ENCODE measurements at regions not wholly inside any gene's neighbourhood (a gene's known extent, or its start where the extent isn't known, plus 50 kb on each side); places are given as distances from the start of the nearest gene placed in this dataset.

- TF ChIP-seq CTCF (IDR thresholded peaks at IDR 0.05 in 8 of 11, conservative IDR thresholded peaks at IDR 0.05 in 3 of 11) (no peak), POLR2AphosphoS5 (IDR thresholded peaks at IDR 0.05) (no peak), POLR2A (IDR thresholded peaks at IDR 0.05) (no peak)
These were observed 55.8 kb upstream of the CD99 start for GRCh38 chrX:2635342-2635741.
